ENCODE measurements at regions not wholly inside any gene's neighbourhood (a gene's known extent, or its start where the extent isn't known, plus 50 kb on each side); places are given as distances from the start of the nearest gene placed in this dataset.

GRCh38 chr4:142983589-142983988, 137.5 kb upstream of the INPP4B start:
- ChIA-PET POLR2A (no interaction called here), SMC1A (ENCODE audit: uncharacterized antibody, unreplicated experiment) (no interaction called here), CTCF (interaction anchor here (1.1 to 1.3 kb wide), 2 partner anchors 42 to 47 kb away, joined by 3 to 4 read pairs; no protein-coding TSS in a partner anchor), RAD21 (ENCODE audit: unreplicated experiment) (no interaction called here)
- intact Hi-C loops (cut with micrococcal nuclease; ENCODE audit: unreplicated experiment) = no loop called here
- Histone ChIP-seq H3K36me3 (ENCODE audit: control insufficient read depth in 2 of 2, insufficient read depth in 2 of 2, low read length in 1 of 2) (no peaks in the 10 kb centered on the region), H3K9ac (ENCODE audit: control insufficient read depth, insufficient read depth, low read length) (no peak overlapping the region), H3K4me3 (no peak overlapping the region), H3K4me2 (ENCODE audit: control insufficient read depth, insufficient read depth) (no peak overlapping the region), H3K27ac (ENCODE audit: control insufficient read depth, insufficient read depth) (no peak overlapping the region), H3K79me2 (ENCODE audit: control insufficient read depth, insufficient read depth, low read length) (no peaks in the 10 kb centered on the region), H4K20me1 (ENCODE audit: control insufficient read depth, insufficient read depth) (no peaks in the 10 kb centered on the region), H2AFZ (ENCODE audit: control insufficient read depth, low read depth, low read length) (no peak overlapping the region), H3K9me3 (replicated peaks; ENCODE audit: control insufficient read depth, insufficient read depth, low read length) (no peaks in the 10 kb centered on the region), H3K4me1 (ENCODE audit: control insufficient read depth, insufficient read depth, low read length) (no peaks in the 10 kb centered on the region), H3K27me3 (replicated peaks in 1 of 2; ENCODE audit: control insufficient read depth in 2 of 2, insufficient read depth in 2 of 2, low read length in 1 of 2) (no peaks in the 10 kb centered on the region)
- FAIRE-seq (no peak), DNase-seq (ENCODE audit: low read depth, low spot score) (no peak), ATAC-seq (no peak)
- in situ Hi-C loops (cut with MboI) = no loop called here
- no peak for TF ChIP-seq ZBTB40 (IDR thresholded peaks at IDR 0.05; ENCODE audit: borderline replicate concordance)
- no peak for TF ChIP-seq ZZZ3 (IDR thresholded peaks at IDR 0.05; ENCODE audit: control insufficient read depth, insufficient read length, low read depth)
- no peak for TF ChIP-seq SP1 (IDR thresholded peaks at IDR 0.05; ENCODE audit: low read depth, low read length)
- no peak for TF ChIP-seq BMI1 (IDR thresholded peaks at IDR 0.05; ENCODE audit: borderline replicate concordance)
- TF ChIP-seq WRNIP1 (IDR thresholded peaks at IDR 0.05; ENCODE audit: borderline replicate concordance, low read depth, low read length) = no peak
- no peak for TF ChIP-seq IRF5 (IDR thresholded peaks at IDR 0.05; ENCODE audit: borderline replicate concordance)
- no peak for TF ChIP-seq MYB (IDR thresholded peaks at IDR 0.05; ENCODE audit: borderline replicate concordance, low read depth, low read length)
- no peak for TF ChIP-seq STAT1 (conservative IDR thresholded peaks at IDR 0.05)
- no peak for TF ChIP-seq POLR2A (IDR thresholded peaks at IDR 0.05; ENCODE audit: low read depth, low read length)
- TF ChIP-seq MTA2 (IDR thresholded peaks at IDR 0.05; ENCODE audit: low read depth) = no peak
- no peak for TF ChIP-seq NFXL1 (IDR thresholded peaks at IDR 0.05; ENCODE audit: borderline replicate concordance)
- WGBS (ENCODE audit: insufficient coverage, insufficient replicate concordance, low lambda C conversion rate, missing lambda C conversion rate) = 5% methylated on average over 2 of the region's 2 CpGs
- no TSS peak for BruUV-seq (replicated peaks)
